ENCODE measurements at regions not wholly inside any gene's neighbourhood (a gene's known extent, or its start where the extent isn't known, plus 50 kb on each side); places are given as distances from the start of the nearest gene placed in this dataset.

GRCh38 chr7:33841705-33842129, 63.6 kb upstream of the BMPER start:
- Histone ChIP-seq H3K27ac (ENCODE audit: low read depth, low read length) (no peak overlapping the region), H3K9ac (ENCODE audit: low read length) (no peak overlapping the region), H3K4me1 (ENCODE audit: control insufficient read depth, insufficient read depth, low read length) (no peaks in the 10 kb centered on the region), H3K36me3 (ENCODE audit: control insufficient read depth, insufficient read depth, low read length) (no peaks in the 10 kb centered on the region), H3K27me3 (ENCODE audit: control insufficient read depth, insufficient read depth, low read length) (no peaks in the 10 kb centered on the region), H3K4me3 (ENCODE audit: low read length) (no peak overlapping the region)

- Histone ChIP-seq H3K36me3 (ENCODE audit: control insufficient read depth, insufficient read depth, low read length) (no peaks in the 10 kb centered on the region), H3K9ac (ENCODE audit: low read length) (no peak overlapping the region)
Observed at GRCh38 chr7:33842150-33842549, 63.2 kb upstream of the BMPER start.

GRCh38 chr7:33845991-33846509, 59.3 kb upstream of the BMPER start:
- Histone ChIP-seq H3K4me1 (ENCODE audit: control insufficient read depth, insufficient read depth, low read length) (no peaks in the 10 kb centered on the region), H3K9ac (ENCODE audit: low read length) (no peak overlapping the region), H3K27ac (ENCODE audit: low read depth, low read length) (no peak overlapping the region), H3K4me3 (ENCODE audit: low read length) (no peak overlapping the region), H3K36me3 (ENCODE audit: control insufficient read depth, insufficient read depth, low read length) (no peaks in the 10 kb centered on the region), H3K27me3 (ENCODE audit: control insufficient read depth, insufficient read depth, low read length) (no peaks in the 10 kb centered on the region)

More at GRCh38 chr7:33842150-33842549, 63.2 kb upstream of the BMPER start:
- Histone ChIP-seq H3K4me1 (ENCODE audit: control insufficient read depth, insufficient read depth, low read length) (no peaks in the 10 kb centered on the region), H3K4me3 (ENCODE audit: low read length) (no peak overlapping the region), H3K27me3 (ENCODE audit: control insufficient read depth, insufficient read depth, low read length) (no peaks in the 10 kb centered on the region), H3K27ac (ENCODE audit: low read depth, low read length) (no peak overlapping the region)

- no peak overlapping the region for H3K27ac ChIP-seq (ENCODE audit: low read depth, low read length)
- H3K27me3 ChIP-seq (ENCODE audit: control insufficient read depth, insufficient read depth, low read length): no peaks in the 10 kb centered on the region
- H3K36me3 ChIP-seq (ENCODE audit: control insufficient read depth, insufficient read depth, low read length): no peaks in the 10 kb centered on the region
- no peak overlapping the region for H3K9ac ChIP-seq (ENCODE audit: low read length)
- H3K4me1 ChIP-seq (ENCODE audit: control insufficient read depth, insufficient read depth, low read length): no peaks in the 10 kb centered on the region
- no peak overlapping the region for H3K4me3 ChIP-seq (ENCODE audit: low read length)
Observed at GRCh38 chr7:33849004-33849403, 56.3 kb upstream of the BMPER start.

- Histone ChIP-seq H3K36me3 (ENCODE audit: control insufficient read depth, insufficient read depth, low read length) (no peaks in the 10 kb centered on the region), H3K27ac (ENCODE audit: low read depth, low read length) (no peak overlapping the region), H3K27me3 (ENCODE audit: control insufficient read depth, insufficient read depth, low read length) (no peaks in the 10 kb centered on the region), H3K4me3 (ENCODE audit: low read length) (no peak overlapping the region), H3K9ac (ENCODE audit: low read length) (no peak overlapping the region), H3K4me1 (ENCODE audit: control insufficient read depth, insufficient read depth, low read length) (no peaks in the 10 kb centered on the region)
Observed at GRCh38 chr7:33849971-33850559, 55.3 kb upstream of the BMPER start.

- H3K27me3 ChIP-seq (ENCODE audit: control insufficient read depth, insufficient read depth, low read length): no peaks in the 10 kb centered on the region
- H3K9ac ChIP-seq (ENCODE audit: low read length): no peak overlapping the region
- H3K27ac ChIP-seq (ENCODE audit: low read depth, low read length): no peak overlapping the region
- H3K4me1 ChIP-seq (ENCODE audit: control insufficient read depth, insufficient read depth, low read length): no peaks in the 10 kb centered on the region
- H3K4me3 ChIP-seq (ENCODE audit: low read length): no peak overlapping the region
- no peaks in the 10 kb centered on the region for H3K36me3 ChIP-seq (ENCODE audit: control insufficient read depth, insufficient read depth, low read length)
Observed at GRCh38 chr7:33850768-33851167, 54.6 kb upstream of the BMPER start.

- Histone ChIP-seq H3K27me3 (ENCODE audit: control insufficient read depth, insufficient read depth, low read length) (no peaks in the 10 kb centered on the region), H3K4me1 (ENCODE audit: control insufficient read depth, insufficient read depth, low read length) (no peaks in the 10 kb centered on the region), H3K36me3 (ENCODE audit: control insufficient read depth, insufficient read depth, low read length) (no peaks in the 10 kb centered on the region), H3K9ac (ENCODE audit: low read length) (no peak overlapping the region), H3K4me3 (ENCODE audit: low read length) (no peak overlapping the region), H3K27ac (ENCODE audit: low read depth, low read length) (no peak overlapping the region)
Observed at GRCh38 chr7:33852838-33853237, 52.5 kb upstream of the BMPER start.

GRCh38 chr7:33853361-33854062, 51.8 kb upstream of the BMPER start:
- Histone ChIP-seq H3K27ac (ENCODE audit: low read depth, low read length) (no peak overlapping the region), H3K4me1 (ENCODE audit: control insufficient read depth, insufficient read depth, low read length) (no peaks in the 10 kb centered on the region), H3K4me3 (ENCODE audit: low read length) (no peak overlapping the region), H3K36me3 (ENCODE audit: control insufficient read depth, insufficient read depth, low read length) (no peaks in the 10 kb centered on the region), H3K27me3 (ENCODE audit: control insufficient read depth, insufficient read depth, low read length) (no peaks in the 10 kb centered on the region), H3K9ac (ENCODE audit: low read length) (no peak overlapping the region)

GRCh38 chr7:33854178-33854577, 51.2 kb upstream of the BMPER start:
- Histone ChIP-seq H3K27ac (ENCODE audit: low read depth, low read length) (no peak overlapping the region), H3K9ac (ENCODE audit: low read length) (no peak overlapping the region), H3K27me3 (ENCODE audit: control insufficient read depth, insufficient read depth, low read length) (no peaks in the 10 kb centered on the region), H3K4me3 (ENCODE audit: low read length) (no peak overlapping the region), H3K4me1 (ENCODE audit: control insufficient read depth, insufficient read depth, low read length) (no peaks in the 10 kb centered on the region), H3K36me3 (ENCODE audit: control insufficient read depth, insufficient read depth, low read length) (no peaks in the 10 kb centered on the region)

- no peaks in the 10 kb centered on the region for H3K36me3 ChIP-seq (ENCODE audit: control insufficient read depth, insufficient read depth, low read length)
- no peak overlapping the region for H3K9ac ChIP-seq (ENCODE audit: low read length)
- H3K4me3 ChIP-seq (ENCODE audit: low read length): no peak overlapping the region
- H3K27me3 ChIP-seq (ENCODE audit: control insufficient read depth, insufficient read depth, low read length): no peaks in the 10 kb centered on the region
- no peak overlapping the region for H3K27ac ChIP-seq (ENCODE audit: low read depth, low read length)
- H3K4me1 ChIP-seq (ENCODE audit: control insufficient read depth, insufficient read depth, low read length): no peaks in the 10 kb centered on the region
Observed at GRCh38 chr7:33854801-33855350, 50.5 kb upstream of the BMPER start.

All from rectal smooth muscle tissue (tissue), 1 donor.